HFFc6 (cell line): ENCODE measurements at regions not wholly inside any gene's neighbourhood (a gene's known extent, or its start where the extent isn't known, plus 50 kb on each side); places are given as distances from the start of the nearest gene placed in this dataset.
A peak's percentile ranks its signal among the peaks of the same experiment; 100 is the strongest.

Source experiments
- DNase-seq: peaks from one replicate; pipeline ENCODE4 v3.0.0-alpha.2; 2018
- H3K27ac Mint-ChIP-seq: 2 replicates; pipeline ENCODE4 v1.8.0; 2020; ENCODE audit warnings: mild to moderate bottlenecking, mixed read lengths
- H3K27me3 Mint-ChIP-seq: 2 replicates; pipeline ENCODE4 v1.8.0; 2021; ENCODE audit warnings: mild to moderate bottlenecking, moderate library complexity, mixed read lengths; ENCODE audit not compliant: insufficient read depth
- H3K36me3 Mint-ChIP-seq: 2 replicates; pipeline ENCODE4 v1.8.0; 2021; ENCODE audit warnings: low read depth, mixed read lengths
- H3K4me1 Mint-ChIP-seq: 2 replicates; pipeline ENCODE4 v1.8.0; 2020; ENCODE audit warnings: low read depth, mixed read lengths
- H3K4me3 Mint-ChIP-seq: 2 replicates; pipeline ENCODE4 v1.8.0; 2020; ENCODE audit warnings: mild to moderate bottlenecking, moderate library complexity, mixed read lengths
- H3K9me3 Mint-ChIP-seq: 2 replicates; pipeline ENCODE4 v1.8.0; 2020; ENCODE audit warnings: mild to moderate bottlenecking, mixed read lengths
- TF ChIP-seq, protein P1 (sequence below): fragments of 200-600 bp; sonication (generic); IDR thresholded peaks from 2 replicates; pipeline ENCODE4 v1.5.0; 2021; ENCODE audit warnings: antibody characterized with exemption, mild to moderate bottlenecking

DNA sequence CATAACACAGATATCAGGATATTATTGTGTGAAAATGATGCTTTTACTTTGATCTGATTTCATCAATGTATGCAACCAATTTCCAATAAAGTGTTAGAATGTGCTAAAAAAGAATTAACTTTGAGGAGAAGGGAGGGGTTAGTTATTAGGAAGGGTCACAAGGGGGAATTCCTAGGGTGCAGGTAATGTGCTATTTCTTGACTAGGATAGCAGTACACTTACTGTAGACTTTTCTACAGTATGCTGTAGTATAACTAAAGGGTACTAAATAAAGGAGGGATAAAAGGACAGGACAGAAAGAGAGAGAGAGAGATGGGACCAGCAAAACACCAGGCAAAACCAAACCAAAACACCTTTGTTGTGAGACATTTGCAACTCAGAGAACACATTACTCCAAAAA, 121.4 kb upstream of the RAP1B start:
- TF ChIP-seq, protein P1, sequence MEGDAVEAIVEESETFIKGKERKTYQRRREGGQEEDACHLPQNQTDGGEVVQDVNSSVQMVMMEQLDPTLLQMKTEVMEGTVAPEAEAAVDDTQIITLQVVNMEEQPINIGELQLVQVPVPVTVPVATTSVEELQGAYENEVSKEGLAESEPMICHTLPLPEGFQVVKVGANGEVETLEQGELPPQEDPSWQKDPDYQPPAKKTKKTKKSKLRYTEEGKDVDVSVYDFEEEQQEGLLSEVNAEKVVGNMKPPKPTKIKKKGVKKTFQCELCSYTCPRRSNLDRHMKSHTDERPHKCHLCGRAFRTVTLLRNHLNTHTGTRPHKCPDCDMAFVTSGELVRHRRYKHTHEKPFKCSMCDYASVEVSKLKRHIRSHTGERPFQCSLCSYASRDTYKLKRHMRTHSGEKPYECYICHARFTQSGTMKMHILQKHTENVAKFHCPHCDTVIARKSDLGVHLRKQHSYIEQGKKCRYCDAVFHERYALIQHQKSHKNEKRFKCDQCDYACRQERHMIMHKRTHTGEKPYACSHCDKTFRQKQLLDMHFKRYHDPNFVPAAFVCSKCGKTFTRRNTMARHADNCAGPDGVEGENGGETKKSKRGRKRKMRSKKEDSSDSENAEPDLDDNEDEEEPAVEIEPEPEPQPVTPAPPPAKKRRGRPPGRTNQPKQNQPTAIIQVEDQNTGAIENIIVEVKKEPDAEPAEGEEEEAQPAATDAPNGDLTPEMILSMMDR, result no peak
- H3K9me3 Mint-ChIP-seq, result no peaks in the 10 kb centered on the region
- peaks cover 9% of the 10 kb centered on the region for H3K4me1 Mint-ChIP-seq
- no peak overlapping the region for H3K27ac Mint-ChIP-seq
- H3K4me3 Mint-ChIP-seq, result no peak overlapping the region
- H3K36me3 Mint-ChIP-seq, result peaks cover 5% of the 10 kb centered on the region; the same call in 1 of the 2 replicates
- H3K27me3 Mint-ChIP-seq, result peaks cover 3% of the 10 kb centered on the region; the same call in 1 of the 2 replicates
- DNase-seq, result no peak

DNA sequence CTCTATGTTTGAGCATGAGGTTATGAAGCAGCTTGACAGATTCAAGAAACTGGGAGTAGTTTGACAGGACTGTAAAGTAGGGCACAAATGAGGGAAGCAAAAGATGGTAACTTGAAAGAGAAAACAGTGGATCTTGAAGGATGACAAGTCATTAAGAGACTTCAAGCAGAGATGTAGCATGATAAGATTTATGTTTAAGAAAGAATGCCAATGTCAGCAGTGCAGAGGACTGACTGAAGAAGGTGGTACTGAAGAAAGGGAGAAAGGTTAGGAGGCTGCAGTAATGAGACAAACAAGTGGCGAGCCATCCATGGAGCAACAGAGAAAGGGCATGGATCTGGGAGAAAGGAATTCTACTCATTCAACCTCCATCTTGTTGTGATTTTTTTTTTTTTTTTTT, 120.2 kb upstream of the RAP1B start:
- DNase-seq, result no peak
- peaks cover 9% of the 10 kb centered on the region for H3K4me1 Mint-ChIP-seq
- no peak overlapping the region for H3K4me3 Mint-ChIP-seq
- TF ChIP-seq, protein P1, result no peak
- peaks cover 3% of the 10 kb centered on the region; the same call in 1 of the 2 replicates for H3K27me3 Mint-ChIP-seq
- H3K9me3 Mint-ChIP-seq, result no peaks in the 10 kb centered on the region
- H3K27ac Mint-ChIP-seq, result no peak overlapping the region
- H3K36me3 Mint-ChIP-seq, result peaks cover 5% of the 10 kb centered on the region; the same call in 1 of the 2 replicates

DNA sequence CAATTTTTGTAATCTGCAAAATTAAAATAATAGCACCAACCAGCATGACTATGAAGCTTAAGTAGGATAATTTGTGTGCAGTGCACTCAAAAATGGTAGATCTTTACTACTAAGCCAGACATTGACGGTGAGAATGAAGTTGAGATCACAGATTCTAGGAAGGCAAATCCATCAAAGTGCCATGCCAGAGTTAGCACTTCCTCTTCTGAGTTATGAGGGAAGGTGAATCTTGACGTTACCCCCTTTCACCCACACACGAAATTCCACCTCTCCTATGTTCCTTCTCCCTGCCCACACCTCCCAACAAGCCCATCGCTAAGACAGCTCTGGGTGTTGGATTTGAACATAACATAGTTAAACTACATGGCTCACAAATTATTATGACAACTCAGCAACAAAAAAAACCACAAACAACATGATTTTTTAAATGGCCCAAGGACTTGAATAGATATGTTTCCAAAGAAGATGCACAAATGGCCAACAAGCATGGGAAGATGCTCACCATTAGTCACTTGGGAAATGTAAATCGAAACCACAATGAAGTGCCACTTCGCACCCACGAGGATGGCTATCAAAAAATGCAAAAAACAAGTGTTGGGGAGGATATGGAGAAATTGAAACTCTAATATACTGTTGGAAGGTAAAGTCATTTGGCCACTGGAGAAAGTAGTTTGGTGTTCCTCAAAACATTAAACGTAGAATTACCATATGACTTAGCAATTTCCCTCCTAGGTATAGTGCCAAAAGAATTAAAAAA, 119.3 kb upstream of the RAP1B start:
- TF ChIP-seq, protein P1, result no peak
- Mint-ChIP-seq H3K36me3 (peaks cover 5% of the 10 kb centered on the region; the same call in 1 of the 2 replicates), H3K4me3 (no peak overlapping the region), H3K27me3 (peaks cover 3% of the 10 kb centered on the region; the same call in 1 of the 2 replicates), H3K9me3 (no peaks in the 10 kb centered on the region), H3K27ac (no peak overlapping the region), H3K4me1 (peaks cover 16% of the 10 kb centered on the region)
- no peak for DNase-seq

DNA sequence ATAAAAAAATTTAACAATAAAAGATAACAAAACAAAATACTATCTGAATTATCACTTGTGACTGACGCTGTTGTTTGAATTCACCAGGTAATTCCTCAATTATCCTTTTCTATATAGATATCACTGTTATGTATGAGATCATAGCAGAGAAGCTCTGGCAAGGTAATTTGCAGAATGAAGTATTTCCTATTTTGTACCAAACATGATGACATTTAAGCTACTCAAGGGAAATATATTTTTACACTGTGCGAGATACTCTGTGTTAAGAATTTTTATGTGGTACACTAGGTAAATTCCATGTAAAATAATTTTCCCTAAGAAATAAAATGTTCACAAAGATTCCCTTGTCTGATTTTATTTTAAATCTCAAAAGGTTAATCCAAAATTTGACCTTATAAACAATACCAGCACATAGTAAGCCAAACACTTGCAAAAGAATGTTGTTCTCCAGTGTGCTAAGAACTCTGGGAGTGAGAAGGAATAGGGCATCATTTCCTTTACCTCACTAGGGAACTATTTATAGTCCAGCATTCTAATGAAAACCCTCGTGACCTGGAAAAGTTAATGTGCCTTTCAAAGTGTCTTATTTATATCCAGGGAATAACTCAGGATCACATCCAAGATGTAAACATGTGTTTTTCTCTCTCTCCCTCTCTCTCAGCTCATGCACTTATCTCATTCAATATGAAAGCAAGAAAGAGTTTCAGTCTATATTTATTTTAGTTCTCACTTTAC, 115.2 kb upstream of the RAP1B start:
- Mint-ChIP-seq H3K27ac (0 out of 2 replicates have a peak overlapping the region, but pooled peaks have one; percentile 37), H3K4me3 (no peak overlapping the region), H3K27me3 (no peaks in the 10 kb centered on the region; the same call in 1 of the 2 replicates), H3K36me3 (peaks cover 2% of the 10 kb centered on the region; the same call in 1 of the 2 replicates), H3K9me3 (no peaks in the 10 kb centered on the region), H3K4me1 (peaks cover 49% of the 10 kb centered on the region)
- DNase-seq, result peak; percentile 52
- TF ChIP-seq, protein P1, result no peak

DNA sequence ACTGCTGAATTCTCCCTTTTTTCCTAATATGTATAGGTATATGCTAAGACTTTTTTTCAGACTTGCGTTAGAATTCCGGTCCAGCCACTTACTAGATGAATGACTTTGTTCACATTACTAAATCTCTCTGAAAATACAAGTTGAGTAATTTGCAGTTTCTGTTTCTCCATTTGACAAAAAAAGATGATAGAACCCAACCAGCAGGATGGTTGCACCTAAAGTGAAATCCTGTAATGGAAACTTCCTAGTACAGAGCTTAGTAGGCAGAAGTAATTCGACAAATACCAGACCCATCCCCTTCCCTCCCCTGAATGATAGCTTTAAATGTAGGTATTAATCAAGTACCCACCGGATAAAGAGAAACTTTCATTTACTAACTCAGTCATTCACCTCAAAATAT, 113.6 kb upstream of the RAP1B start:
- Mint-ChIP-seq H3K9me3 (no peaks in the 10 kb centered on the region), H3K4me3 (no peak overlapping the region; the same call in 1 of the 2 replicates), H3K27me3 (no peaks in the 10 kb centered on the region; the same call in 1 of the 2 replicates), H3K4me1 (peaks cover 54% of the 10 kb centered on the region), H3K27ac (peak overlapping the region; percentile 84), H3K36me3 (no peaks in the 10 kb centered on the region)
- TF ChIP-seq, protein P1, result no peak
- DNase-seq, result no peak
